ENCODE measurements at regions not wholly inside any gene's neighbourhood (a gene's known extent, or its start where the extent isn't known, plus 50 kb on each side); places are given as distances from the start of the nearest gene placed in this dataset.

GRCh38 chr1:235011599-235012435 lies 116.8 kb downstream of the TOMM20 start (continued):
- TF ChIP-seq SFPQ (IDR thresholded peaks at IDR 0.05; ENCODE audit: low read depth, low read length) (no peak), MBD2 (IDR thresholded peaks at IDR 0.05; ENCODE audit: borderline replicate concordance, low read depth) (peak; percentile 49; the same call in 1 of the 2 replicates), CREB3L1 (IDR thresholded peaks at IDR 0.05; ENCODE audit: borderline replicate concordance, low read depth) (peak; percentile 45; the same call in 1 of the 2 replicates), MTA2 (IDR thresholded peaks at IDR 0.05; ENCODE audit: low read depth) (no peak), NR0B1 (IDR thresholded peaks at IDR 0.05; ENCODE audit: partially characterized antibody) (no peak), CHD2 (IDR thresholded peaks at IDR 0.05; ENCODE audit: low read depth, low read length) (no peak), RFX1 (IDR thresholded peaks at IDR 0.05) (no peak), ZNF174 (CRISPR knock-in tag; IDR thresholded peaks at IDR 0.05) (no peak), FOXK2 (conservative IDR thresholded peaks at IDR 0.05 in 1 of 2, IDR thresholded peaks at IDR 0.05 in 1 of 2; ENCODE audit: low read depth in 2 of 2) (peak in 1 of 2 experiments; percentile 67; a peak in 3 of 4 replicates), ZNF224 (CRISPR knock-in tag; IDR thresholded peaks at IDR 0.05) (no peak), HDGF (IDR thresholded peaks at IDR 0.05) (no peak), ZNF75A (CRISPR knock-in tag; IDR thresholded peaks at IDR 0.05) (no peak), C11orf30 (IDR thresholded peaks at IDR 0.05; ENCODE audit: low read depth) (peak; percentile 83), ARID3A (IDR thresholded peaks at IDR 0.05; ENCODE audit: borderline replicate concordance, low read depth, low read length) (no peak), ELF4 (CRISPR knock-in tag; IDR thresholded peaks at IDR 0.05) (no peak), ZBED1 (IDR thresholded peaks at IDR 0.05) (no peak), SMC3 (conservative IDR thresholded peaks at IDR 0.05; ENCODE audit: insufficient read depth, low read depth, low read length) (no peak), LARP7 (IDR thresholded peaks at IDR 0.05) (no peak), ARID1B (IDR thresholded peaks at IDR 0.05) (peak; percentile 82)
- TF ChIP-seq, protein P1, sequence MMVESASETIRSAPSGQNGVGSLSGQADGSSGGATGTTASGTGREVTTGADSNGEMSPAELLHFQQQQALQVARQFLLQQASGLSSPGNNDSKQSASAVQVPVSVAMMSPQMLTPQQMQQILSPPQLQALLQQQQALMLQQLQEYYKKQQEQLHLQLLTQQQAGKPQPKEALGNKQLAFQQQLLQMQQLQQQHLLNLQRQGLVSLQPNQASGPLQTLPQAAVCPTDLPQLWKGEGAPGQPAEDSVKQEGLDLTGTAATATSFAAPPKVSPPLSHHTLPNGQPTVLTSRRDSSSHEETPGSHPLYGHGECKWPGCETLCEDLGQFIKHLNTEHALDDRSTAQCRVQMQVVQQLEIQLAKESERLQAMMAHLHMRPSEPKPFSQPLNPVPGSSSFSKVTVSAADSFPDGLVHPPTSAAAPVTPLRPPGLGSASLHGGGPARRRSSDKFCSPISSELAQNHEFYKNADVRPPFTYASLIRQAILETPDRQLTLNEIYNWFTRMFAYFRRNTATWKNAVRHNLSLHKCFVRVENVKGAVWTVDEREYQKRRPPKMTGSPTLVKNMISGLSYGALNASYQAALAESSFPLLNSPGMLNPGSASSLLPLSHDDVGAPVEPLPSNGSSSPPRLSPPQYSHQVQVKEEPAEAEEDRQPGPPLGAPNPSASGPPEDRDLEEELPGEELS (CRISPR knock-in tag; IDR thresholded peaks at IDR 0.05; ENCODE audit: borderline replicate concordance) = no peak

Data from K562 (cell line).